ENCODE measurements at regions not wholly inside any gene's neighbourhood (a gene's known extent, or its start where the extent isn't known, plus 50 kb on each side); places are given as distances from the start of the nearest gene placed in this dataset.

DNA sequence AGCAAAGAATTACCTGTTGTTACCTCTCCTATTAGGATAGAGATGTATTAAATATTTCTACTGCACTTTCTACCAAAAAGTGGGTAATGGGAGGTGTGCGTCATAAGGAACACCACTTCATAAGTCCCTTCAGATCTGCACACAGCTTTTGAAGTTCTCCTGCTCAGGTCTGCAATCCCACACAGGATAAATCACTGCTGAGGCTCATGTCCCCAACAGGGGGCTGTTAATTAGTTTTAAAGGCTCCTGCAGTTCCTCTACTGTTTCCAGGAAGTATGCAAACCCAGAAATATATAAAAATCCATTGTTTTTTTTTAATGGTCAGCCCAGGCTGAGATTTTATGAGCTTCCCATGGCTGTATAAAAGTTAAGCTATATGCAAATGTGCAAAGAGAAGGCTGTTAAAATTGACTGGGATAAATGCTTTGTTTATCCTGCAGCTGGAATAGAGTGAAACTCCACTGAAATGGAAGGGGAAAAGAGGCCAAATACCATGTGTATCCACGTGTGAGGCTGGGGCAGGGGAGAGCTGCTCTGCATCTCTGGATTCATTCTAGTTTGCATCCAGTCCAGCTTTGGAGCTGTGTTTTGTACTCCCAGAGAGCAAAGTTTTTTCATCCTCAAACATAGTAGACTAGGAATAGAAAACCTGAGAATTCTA, 903.7 kb downstream of the TDRD15 start:
- Histone ChIP-seq H3K27me3 (ENCODE audit: control insufficient read depth, insufficient read depth, low read length) (no peaks in the 10 kb centered on the region), H3K9me3 (ENCODE audit: control insufficient read depth, low read depth, low read length) (no peaks in the 10 kb centered on the region), H3K4me1 (ENCODE audit: control insufficient read depth, insufficient read depth, low read length) (no peaks in the 10 kb centered on the region), H3K4me3 (ENCODE audit: low read length) (no peak overlapping the region), H3K27ac (ENCODE audit: low read length) (no peak overlapping the region), H3K36me3 (ENCODE audit: control insufficient read depth, insufficient read depth, low read length) (no peaks in the 10 kb centered on the region)
- DNase-seq = no peak
- no CpG with 5 or more reads among the region's 2 CpGs for WGBS (ENCODE audit: insufficient coverage, low lambda C conversion rate)

- Histone ChIP-seq H3K9me3 (ENCODE audit: control insufficient read depth, low read depth, low read length) (no peaks in the 10 kb centered on the region), H3K36me3 (ENCODE audit: control insufficient read depth, insufficient read depth, low read length) (no peaks in the 10 kb centered on the region), H3K4me1 (ENCODE audit: control insufficient read depth, insufficient read depth, low read length) (no peaks in the 10 kb centered on the region), H3K27me3 (ENCODE audit: control insufficient read depth, insufficient read depth, low read length) (no peaks in the 10 kb centered on the region), H3K27ac (ENCODE audit: low read length) (no peak overlapping the region), H3K4me3 (ENCODE audit: low read length) (no peak overlapping the region)
- no CpG with 5 or more reads among the region's 1 CpG for WGBS (ENCODE audit: insufficient coverage, low lambda C conversion rate)
- peak; percentile 7 to 9 for DNase-seq
Observed at GRCh38 chr2:22035361-22035830, 911.6 kb downstream of the TDRD15 start.

DNA sequence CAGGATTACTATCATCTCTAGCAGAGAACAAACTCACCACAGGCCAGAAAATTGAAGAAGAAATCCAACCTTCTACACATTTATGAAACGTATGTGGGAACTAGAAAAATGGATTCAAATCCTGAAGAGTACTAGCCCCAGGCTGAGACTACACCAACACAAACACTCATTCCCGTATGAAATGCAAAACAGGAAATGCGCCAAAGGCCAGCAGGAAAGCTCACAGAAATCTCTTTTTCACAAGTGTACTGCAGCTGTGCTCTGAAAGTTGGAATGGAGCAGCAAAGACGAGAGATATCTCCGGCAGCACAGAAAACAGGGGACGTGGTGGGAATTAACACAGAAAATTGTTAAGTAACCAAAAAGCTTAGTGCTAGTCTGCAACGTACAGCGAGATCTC, 913.5 kb downstream of the TDRD15 start:
- Histone ChIP-seq H3K4me1 (ENCODE audit: control insufficient read depth, insufficient read depth, low read length) (no peaks in the 10 kb centered on the region), H3K9me3 (ENCODE audit: control insufficient read depth, low read depth, low read length) (no peaks in the 10 kb centered on the region), H3K27me3 (ENCODE audit: control insufficient read depth, insufficient read depth, low read length) (no peaks in the 10 kb centered on the region), H3K4me3 (ENCODE audit: low read length) (no peak overlapping the region), H3K36me3 (ENCODE audit: control insufficient read depth, insufficient read depth, low read length) (no peaks in the 10 kb centered on the region), H3K27ac (ENCODE audit: low read length) (no peak overlapping the region)
- DNase-seq = peak in 1 of 2 donors; percentile 5
- 60% methylated on average over 1 of the region's 8 CpGs for WGBS (ENCODE audit: insufficient coverage, low lambda C conversion rate)

DNA sequence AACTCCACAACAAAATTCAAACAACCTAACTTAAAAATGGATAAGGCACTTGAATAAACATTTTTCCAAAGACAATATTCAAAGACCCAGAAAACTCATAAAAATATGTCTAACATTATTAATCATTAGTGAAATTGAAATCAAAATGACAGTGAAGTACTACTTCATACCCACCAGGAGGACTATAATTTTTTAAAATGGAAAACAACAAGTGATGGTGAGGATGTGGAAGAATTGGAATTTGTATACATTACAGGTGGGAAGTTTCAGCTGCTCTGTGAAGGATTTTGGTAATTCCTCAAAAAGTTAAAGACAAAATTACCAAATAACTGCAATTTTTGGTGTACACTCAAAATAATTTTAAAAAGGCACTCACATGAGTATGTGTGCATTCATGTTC, 920.0 kb downstream of the TDRD15 start:
- H3K4me3 ChIP-seq (ENCODE audit: low read length) = no peak overlapping the region
- no peaks in the 10 kb centered on the region for H3K4me1 ChIP-seq (ENCODE audit: control insufficient read depth, insufficient read depth, low read length)
- no peaks in the 10 kb centered on the region for H3K36me3 ChIP-seq (ENCODE audit: control insufficient read depth, insufficient read depth, low read length)
- no peak overlapping the region for H3K27ac ChIP-seq (ENCODE audit: low read length)
- no peaks in the 10 kb centered on the region for H3K27me3 ChIP-seq (ENCODE audit: control insufficient read depth, insufficient read depth, low read length)
- DNase-seq = no peak
- no peaks in the 10 kb centered on the region for H3K9me3 ChIP-seq (ENCODE audit: control insufficient read depth, low read depth, low read length)

GRCh38 chr2:22055784-22056620, 932.2 kb downstream of the TDRD15 start:
- H3K4me1 ChIP-seq (ENCODE audit: control insufficient read depth, insufficient read depth, low read length) = no peaks in the 10 kb centered on the region
- no peaks in the 10 kb centered on the region for H3K27me3 ChIP-seq (ENCODE audit: control insufficient read depth, insufficient read depth, low read length)
- H3K27ac ChIP-seq (ENCODE audit: low read length) = peak overlapping the region; percentile 38
- H3K4me3 ChIP-seq (ENCODE audit: low read length) = no peak overlapping the region
- H3K36me3 ChIP-seq (ENCODE audit: control insufficient read depth, insufficient read depth, low read length) = no peaks in the 10 kb centered on the region
- no peaks in the 10 kb centered on the region for H3K9me3 ChIP-seq (ENCODE audit: control insufficient read depth, low read depth, low read length)
- peak; percentile 73 to 82 for DNase-seq
- WGBS (ENCODE audit: insufficient coverage, low lambda C conversion rate) = 38% methylated on average over 1 of the region's 4 CpGs

DNA sequence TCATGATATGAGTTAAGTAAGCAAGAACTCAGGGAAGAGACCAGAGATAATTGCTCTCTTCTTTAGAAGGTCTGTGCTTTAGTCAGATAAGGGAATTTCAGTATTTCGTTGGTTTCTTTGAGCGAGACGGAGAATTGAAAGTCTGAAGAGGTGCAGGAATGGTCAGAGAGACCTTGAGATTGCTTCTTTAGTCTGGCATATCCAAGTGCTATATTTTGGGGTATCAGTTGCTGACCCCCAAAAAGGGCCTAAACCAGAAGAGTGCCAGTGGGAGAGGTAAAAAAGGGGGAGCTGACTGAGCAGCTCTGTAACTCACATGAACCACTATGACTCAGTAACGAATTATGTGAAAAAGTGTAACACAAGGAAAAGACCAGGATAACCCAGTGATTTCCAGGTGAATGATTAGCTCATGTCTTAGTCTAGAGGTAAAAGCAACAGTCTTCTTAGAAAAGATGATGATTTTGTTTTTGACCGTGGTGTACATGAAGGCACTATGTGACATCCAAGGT, 932.9 kb downstream of the TDRD15 start:
- WGBS (ENCODE audit: insufficient coverage, low lambda C conversion rate) = no CpG with 5 or more reads among the region's 5 CpGs
- peak overlapping the region; percentile 38 for H3K27ac ChIP-seq (ENCODE audit: low read length)
- H3K36me3 ChIP-seq (ENCODE audit: control insufficient read depth, insufficient read depth, low read length) = no peaks in the 10 kb centered on the region
- DNase-seq = peak; percentile 5 to 19
- H3K9me3 ChIP-seq (ENCODE audit: control insufficient read depth, low read depth, low read length) = no peaks in the 10 kb centered on the region
- no peak overlapping the region for H3K4me3 ChIP-seq (ENCODE audit: low read length)
- H3K27me3 ChIP-seq (ENCODE audit: control insufficient read depth, insufficient read depth, low read length) = no peaks in the 10 kb centered on the region
- no peaks in the 10 kb centered on the region for H3K4me1 ChIP-seq (ENCODE audit: control insufficient read depth, insufficient read depth, low read length)

DNA sequence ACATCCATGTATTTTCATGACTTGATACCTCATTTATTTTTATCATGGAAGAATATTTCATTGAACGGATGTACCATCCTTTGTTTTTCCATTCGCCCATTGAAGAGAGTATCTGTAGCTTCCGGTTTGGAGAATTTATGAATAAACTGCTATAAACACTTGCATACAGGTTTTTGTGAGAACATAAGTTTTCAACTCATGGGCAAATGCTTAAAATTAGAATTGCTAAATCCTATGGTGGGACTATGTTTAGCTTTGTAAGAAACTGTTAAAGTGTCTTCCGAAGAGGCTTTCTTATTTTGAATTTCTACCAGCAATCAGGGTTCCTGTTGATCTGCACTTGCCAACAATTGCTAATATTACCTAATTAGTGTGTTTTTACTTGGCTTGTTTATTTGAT, 938.9 kb downstream of the TDRD15 start:
- Histone ChIP-seq H3K36me3 (ENCODE audit: control insufficient read depth, insufficient read depth, low read length) (no peaks in the 10 kb centered on the region), H3K4me1 (ENCODE audit: control insufficient read depth, insufficient read depth, low read length) (no peaks in the 10 kb centered on the region), H3K4me3 (ENCODE audit: low read length) (no peak overlapping the region), H3K9me3 (ENCODE audit: control insufficient read depth, low read depth, low read length) (no peaks in the 10 kb centered on the region), H3K27ac (ENCODE audit: low read length) (no peak overlapping the region), H3K27me3 (ENCODE audit: control insufficient read depth, insufficient read depth, low read length) (no peaks in the 10 kb centered on the region)
- 100% methylated on average over 1 of the region's 4 CpGs for WGBS (ENCODE audit: insufficient coverage, low lambda C conversion rate)
- DNase-seq = no peak

GRCh38 chr2:22076454-22076853, 952.7 kb downstream of the TDRD15 start:
- Histone ChIP-seq H3K4me3 (ENCODE audit: low read length) (no peak overlapping the region), H3K4me1 (ENCODE audit: control insufficient read depth, insufficient read depth, low read length) (no peaks in the 10 kb centered on the region), H3K36me3 (ENCODE audit: control insufficient read depth, insufficient read depth, low read length) (no peaks in the 10 kb centered on the region), H3K27me3 (ENCODE audit: control insufficient read depth, insufficient read depth, low read length) (no peaks in the 10 kb centered on the region), H3K9me3 (ENCODE audit: control insufficient read depth, low read depth, low read length) (no peaks in the 10 kb centered on the region), H3K27ac (ENCODE audit: low read length) (no peak overlapping the region)
- WGBS (ENCODE audit: insufficient coverage, low lambda C conversion rate) = 67% methylated on average over 1 of the region's 1 CpG
- DNase-seq = no peak

- no peaks in the 10 kb centered on the region for H3K27me3 ChIP-seq (ENCODE audit: control insufficient read depth, insufficient read depth, low read length)
- H3K4me1 ChIP-seq (ENCODE audit: control insufficient read depth, insufficient read depth, low read length) = no peaks in the 10 kb centered on the region
- H3K27ac ChIP-seq (ENCODE audit: low read length) = no peak overlapping the region
- DNase-seq = no peak
- no peaks in the 10 kb centered on the region for H3K9me3 ChIP-seq (ENCODE audit: control insufficient read depth, low read depth, low read length)
- no peaks in the 10 kb centered on the region for H3K36me3 ChIP-seq (ENCODE audit: control insufficient read depth, insufficient read depth, low read length)
- no peak overlapping the region for H3K4me3 ChIP-seq (ENCODE audit: low read length)
Observed at GRCh38 chr2:22078701-22079100, 954.9 kb downstream of the TDRD15 start.

DNA sequence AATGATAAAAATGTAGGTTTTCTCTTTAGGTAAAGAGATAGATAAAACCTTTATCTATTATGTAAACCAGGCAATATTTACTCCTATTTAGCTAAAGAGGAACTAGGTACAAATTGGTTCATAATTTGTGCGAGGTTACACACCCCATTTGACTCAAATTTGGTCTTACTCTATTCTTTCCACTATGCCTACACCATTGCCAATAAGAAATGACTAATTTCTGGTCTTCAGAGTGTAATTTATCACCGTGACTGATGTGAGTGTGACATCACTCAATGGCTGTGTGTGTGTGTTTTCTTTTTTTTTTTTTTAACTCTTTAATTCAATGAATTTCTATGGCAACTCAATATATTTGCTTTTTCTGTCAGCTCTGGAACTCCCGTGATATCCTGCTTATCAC, 955.8 kb downstream of the TDRD15 start:
- no peaks in the 10 kb centered on the region for H3K9me3 ChIP-seq (ENCODE audit: control insufficient read depth, low read depth, low read length)
- H3K27me3 ChIP-seq (ENCODE audit: control insufficient read depth, insufficient read depth, low read length) = no peaks in the 10 kb centered on the region
- WGBS (ENCODE audit: insufficient coverage, low lambda C conversion rate) = 60% methylated on average over 1 of the region's 3 CpGs
- no peak for DNase-seq
- H3K27ac ChIP-seq (ENCODE audit: low read length) = no peak overlapping the region
- no peaks in the 10 kb centered on the region for H3K4me1 ChIP-seq (ENCODE audit: control insufficient read depth, insufficient read depth, low read length)
- H3K36me3 ChIP-seq (ENCODE audit: control insufficient read depth, insufficient read depth, low read length) = no peaks in the 10 kb centered on the region
- no peak overlapping the region for H3K4me3 ChIP-seq (ENCODE audit: low read length)
